B cell (primary cell): ENCODE measurements at regions not wholly inside any gene's neighbourhood (a gene's known extent, or its start where the extent isn't known, plus 50 kb on each side); places are given as distances from the start of the nearest gene placed in this dataset.

ENCODE experiments used
- ATAC-seq: fragments of 200-7000 bp; cut with Tn5 transposase; one replicate; pipeline ENCODE4 v1.10.0; 2021; ENCODE audit warnings: low read depth, mild to moderate bottlenecking, moderate number of reproducible peaks, moderate library complexity
- CTCF ChIA-PET: fragments of 350-600 bp; sonication (Branson Sonifier 250); formaldehyde crosslinking; loops from one replicate; lab custom pipeline; 2021; ENCODE audit warnings: antibody characterized with exemption, inconsistent platforms; lab: Charles Lee
- POLR2A ChIA-PET: fragments of 350-600 bp; sonication (Branson Sonifier 250); formaldehyde crosslinking; loops from one replicate; lab custom pipeline; 2021; ENCODE audit warnings: antibody characterized with exemption; lab: Charles Lee
- DNase-seq: peaks from one replicate; pipeline ENCODE4 v3.0.0; 2013
- H2AFZ ChIP-seq: 2 replicates; pipeline ENCODE4 v1.6.1; 2012; ENCODE audit warnings: mild to moderate bottlenecking, low read depth, low read length; ENCODE audit not compliant: insufficient read depth, poor library complexity, severe bottlenecking
- H3K27ac ChIP-seq, 2 donors: 1 replicate in 1 of 2; 2 replicates in 1 of 2; pipeline ENCODE4 v1.5.1; 2012 to 2013; ENCODE audit warnings: low read length in 2 of 2, mild to moderate bottlenecking in 2 of 2, moderate library complexity in 1 of 2
- H3K27me3 ChIP-seq, 4 experiments: fragments of 200-600 bp in 1 of 4; sonication (generic) in 1 of 4; replicated peaks in 1 of 4; 1 replicate in 2 of 4; 2 replicates in 2 of 4; pipeline versions ENCODE4 v1.6.1 to v1.7.0; 2013 to 2016; ENCODE audit warnings: low read length in 3 of 4, mild to moderate bottlenecking in 2 of 4, mixed read lengths in 1 of 4, moderate library complexity in 1 of 4; ENCODE audit not compliant: insufficient read depth in 4 of 4, control insufficient read depth in 3 of 4; ENCODE audit errors: control extremely low read depth in 1 of 4
- H3K36me3 ChIP-seq, 2 experiments: replicated peaks in 1 of 2; 1 replicate in 1 of 2; 2 replicates in 1 of 2; pipeline versions ENCODE4 v1.6.1 to v1.7.1; 2013; ENCODE audit warnings: low read length in 1 of 2; ENCODE audit not compliant: insufficient read depth in 2 of 2, control insufficient read depth in 1 of 2; ENCODE audit errors: control extremely low read depth in 1 of 2, extremely low read depth in 1 of 2
- H3K4me1 ChIP-seq, 2 donors: fragments of 200-600 bp in 1 of 2; sonication (generic) in 1 of 2; 1 replicate in 1 of 2; 2 replicates in 1 of 2; pipeline versions ENCODE4 v1.5.1 to v1.6.1; 2013 to 2017; ENCODE audit warnings: low read length in 2 of 2; ENCODE audit not compliant: control insufficient read depth in 2 of 2, insufficient read depth in 2 of 2
- H3K4me2 ChIP-seq: replicated peaks from 2 replicates; pipeline ENCODE3; 2012; ENCODE audit warnings: mild to moderate bottlenecking, low read depth, low read length; ENCODE audit not compliant: poor library complexity, severe bottlenecking
- H3K4me3 ChIP-seq, 5 experiments: fragments of 200-600 bp in 1 of 5; sonication (generic) in 1 of 5; 1 replicate in 3 of 5; 2 replicates in 2 of 5; pipeline versions ENCODE4 v1.5.1 to v1.7.0; 2011 to 2016; ENCODE audit warnings: low read length in 4 of 5, mild to moderate bottlenecking in 4 of 5, low read depth in 2 of 5, control low read depth in 1 of 5, moderate library complexity in 1 of 5; ENCODE audit not compliant: insufficient read depth in 1 of 5; ENCODE audit errors: control extremely low read depth in 1 of 5, extremely low read depth in 1 of 5
- H3K79me2 ChIP-seq: fragments of 200-600 bp; sonication (generic); one replicate; pipeline ENCODE4 v1.6.0; 2016; ENCODE audit warnings: low read length; ENCODE audit not compliant: control insufficient read depth, insufficient read depth
- H3K9ac ChIP-seq: fragments of 200-600 bp; sonication (generic); 2 replicates; pipeline ENCODE4 v1.6.1; 2017; ENCODE audit warnings: mild to moderate bottlenecking, low read length, moderate library complexity
- H3K9me3 ChIP-seq, 3 donors: one replicate each; pipeline versions ENCODE4 v1.6.1 to v1.7.1; 2013; ENCODE audit warnings: low read length in 2 of 3; ENCODE audit not compliant: control insufficient read depth in 2 of 3, insufficient read depth in 1 of 3; ENCODE audit errors: control extremely low read depth in 1 of 3
- H4K20me1 ChIP-seq: 2 replicates; pipeline ENCODE4 v1.6.0; 2012; ENCODE audit warnings: mild to moderate bottlenecking, low read length; ENCODE audit not compliant: insufficient read depth, control insufficient read depth, poor library complexity, severe bottlenecking
- H3K27ac Mint-ChIP-seq: one replicate; pipeline ENCODE4 v1.8.0; 2021; ENCODE audit warnings: mixed read lengths
- H3K27me3 Mint-ChIP-seq: one replicate; pipeline ENCODE4 v1.8.0; 2021; ENCODE audit warnings: mixed read lengths
- H3K4me1 Mint-ChIP-seq: one replicate; pipeline ENCODE4 v1.8.0; 2021; ENCODE audit warnings: mixed read lengths
- H3K4me3 Mint-ChIP-seq: one replicate; pipeline ENCODE4 v1.8.0; 2021; ENCODE audit warnings: mixed read lengths
- H3K9me3 Mint-ChIP-seq: one replicate; pipeline ENCODE4 v1.8.0; 2022; ENCODE audit warnings: mixed read lengths; ENCODE audit not compliant: insufficient read depth
- CTCF ChIP-seq: fragments of 200-600 bp; IDR thresholded peaks from one replicate; pipeline ENCODE4 v1.8.0; 2022; ENCODE audit warnings: antibody characterized with exemption, mild to moderate bottlenecking
- EZH2 ChIP-seq: IDR thresholded peaks from 2 replicates; pipeline ENCODE4 v1.6.1; 2012; ENCODE audit warnings: borderline replicate concordance, low read depth, mild to moderate bottlenecking, moderate library complexity, low read length; ENCODE audit not compliant: insufficient read depth, poor library complexity, severe bottlenecking
- WGBS: methylation state at CpG from one replicate; pipeline ENCODE4 v1.1.5; 2013; ENCODE audit warnings: missing lambda C conversion rate; ENCODE audit not compliant: insufficient coverage; 5-methylcytosine and 5-hydroxymethylcytosine counted together
- intact Hi-C: fragments of 100-400 bp; cut with micrococcal nuclease; formaldehyde crosslinking; loops from one replicate; pipeline ENCODE4 v1.10.0; 2022

GRCh38 chr11:15794361-15795150 lies 561.8 kb downstream of the SOX6 start:
- DNase-seq (no peak), ATAC-seq (no peak)
- Histone ChIP-seq H2AFZ (no peak overlapping the region), H3K27ac (no peak overlapping the region), H3K4me1 (no peaks in the 10 kb centered on the region), H3K4me2 (no peak overlapping the region), H4K20me1 (no peaks in the 10 kb centered on the region), H3K9me3 (peaks cover 0 to 1% (median 0%) of the 10 kb centered on the region in 3 donors), H3K4me3 (no peak overlapping the region), H3K79me2 (no peaks in the 10 kb centered on the region), H3K27me3 (no peaks in the 10 kb centered on the region), H3K9ac (no peak overlapping the region), H3K36me3 (no peaks in the 10 kb centered on the region)
- TF ChIP-seq EZH2 (no peak), CTCF (no peak)
- Mint-ChIP-seq H3K27ac (no peak overlapping the region), H3K9me3 (no peaks in the 10 kb centered on the region), H3K4me3 (no peak overlapping the region), H3K27me3 (no peaks in the 10 kb centered on the region), H3K4me1 (no peaks in the 10 kb centered on the region)
- ChIA-PET POLR2A (no interaction called here), CTCF (no interaction called here)
- WGBS: 100% methylated on average over 1 of the region's 3 CpGs
- intact Hi-C loops: no loop called here

GRCh38 chr11:15795378-15795777 lies 561.0 kb downstream of the SOX6 start:
- no peak for ATAC-seq
- Histone ChIP-seq H3K27ac (no peak overlapping the region), H3K4me3 (no peak overlapping the region), H3K9ac (no peak overlapping the region), H3K4me2 (no peak overlapping the region), H3K36me3 (no peaks in the 10 kb centered on the region), H3K9me3 (peaks cover 0 to 1% (median 0%) of the 10 kb centered on the region in 3 donors), H3K27me3 (no peaks in the 10 kb centered on the region), H4K20me1 (no peaks in the 10 kb centered on the region), H2AFZ (no peak overlapping the region), H3K79me2 (no peaks in the 10 kb centered on the region), H3K4me1 (no peaks in the 10 kb centered on the region)
- ChIA-PET CTCF (no interaction called here), POLR2A (no interaction called here)
- H3K27ac Mint-ChIP-seq: no peak overlapping the region
- 91% methylated on average over 2 of the region's 2 CpGs for whole genome bisulfite sequencing
- no peaks in the 10 kb centered on the region for H3K9me3 Mint-ChIP-seq
- TF ChIP-seq CTCF (no peak), EZH2 (no peak)
- DNase-seq: no peak
- H3K4me3 Mint-ChIP-seq: no peak overlapping the region
- no peaks in the 10 kb centered on the region for H3K27me3 Mint-ChIP-seq
- no peaks in the 10 kb centered on the region for H3K4me1 Mint-ChIP-seq
- intact Hi-C loops: no loop called here
